K562 (cell line): ENCODE measurements at regions not wholly inside any gene's neighbourhood (a gene's known extent, or its start where the extent isn't known, plus 50 kb on each side); places are given as distances from the start of the nearest gene placed in this dataset.

ENCODE experiments used
- ARID4B ChIP-seq: sonication (generic); formaldehyde crosslinking; IDR thresholded peaks from 2 replicates; pipeline ENCODE4 v1.8.0; 2022; ENCODE audit warnings: mild to moderate bottlenecking, missing genetic modification reagents
- CREB5 ChIP-seq: fragments of 250-450 bp; sonication (Bioruptor Pico); IDR thresholded peaks from 2 replicates; pipeline ENCODE4 v1.5.0; 2020; ENCODE audit warnings: mild to moderate bottlenecking
- FOXO4 ChIP-seq: fragments of 450-650 bp; formaldehyde crosslinking; IDR thresholded peaks from 2 replicates; pipeline ENCODE4 v1.4.0; 2020; ENCODE audit warnings: mild to moderate bottlenecking, moderate library complexity
- HMG20A ChIP-seq: fragments of 450-650 bp; formaldehyde crosslinking; conservative IDR thresholded peaks from 2 replicates; pipeline ENCODE4 v1.4.0; 2020; ENCODE audit warnings: mild to moderate bottlenecking, mixed read lengths
- MAX ChIP-seq: sonication (generic); formaldehyde crosslinking; IDR thresholded peaks from 2 replicates; pipeline ENCODE4 v1.9.0; 2022; ENCODE audit warnings: mild to moderate bottlenecking, missing genetic modification reagents
- MTA2 ChIP-seq: fragments of 450-650 bp; IDR thresholded peaks from 2 replicates; pipeline ENCODE4 v1.6.1; 2016; ENCODE audit warnings: low read depth
- PURB ChIP-seq: sonication (generic); formaldehyde crosslinking; IDR thresholded peaks from 2 replicates; pipeline ENCODE4 v1.9.0; 2021; ENCODE audit warnings: low read depth, mild to moderate bottlenecking, missing genetic modification reagents
- SP1 ChIP-seq: sonication (generic); formaldehyde crosslinking; IDR thresholded peaks from 2 replicates; pipeline ENCODE4 v1.8.1; 2022; ENCODE audit warnings: mild to moderate bottlenecking, missing genetic modification reagents
- THRA ChIP-seq: fragments of 450-650 bp; IDR thresholded peaks from 2 replicates; pipeline ENCODE4 v1.6.1; 2017; ENCODE audit warnings: mild to moderate bottlenecking, moderate library complexity
- ZNF23 ChIP-seq: fragments of 250-450 bp; sonication (Bioruptor Pico); IDR thresholded peaks from 2 replicates; pipeline ENCODE4 v1.4.0; 2020; ENCODE audit warnings: mild to moderate bottlenecking
- ZNF449 ChIP-seq: fragments of 250-450 bp; sonication (Bioruptor Pico); IDR thresholded peaks from 2 replicates; pipeline ENCODE4 v1.8.0; 2022; ENCODE audit warnings: moderate library complexity, mild to moderate bottlenecking, inconsistent platforms
- ZNF76 ChIP-seq: fragments of 250-450 bp; sonication (Bioruptor Pico); IDR thresholded peaks from 2 replicates; pipeline ENCODE4 v1.4.0; 2020; ENCODE audit warnings: mild to moderate bottlenecking, moderate library complexity, borderline replicate concordance

- TF ChIP-seq ARID4B: no peak
- TF ChIP-seq SP1 (CRISPR knock-in tag): no peak
- peak; percentile 78; the same call in 1 of the 2 replicates for TF ChIP-seq HMG20A (CRISPR knock-in tag)
- TF ChIP-seq MAX (CRISPR knock-in tag): no peak
- no peak for TF ChIP-seq CREB5 (CRISPR knock-in tag)
- TF ChIP-seq ZNF23 (CRISPR knock-in tag): no peak
- peak; percentile 78; the same call in 1 of the 2 replicates for TF ChIP-seq FOXO4 (CRISPR knock-in tag)
- no peak; the same call in 1 of the 2 replicates for TF ChIP-seq THRA
- no peak for TF ChIP-seq MTA2
- TF ChIP-seq ZNF449 (CRISPR knock-in tag): peak; percentile 86
- TF ChIP-seq PURB: no peak
- TF ChIP-seq ZNF76 (CRISPR knock-in tag): peak; percentile 59; the same call in 1 of the 2 replicates
Observed at GRCh38 chr7:106774213-106774767, 90.8 kb upstream of the PIK3CG start (continued).
